Neural progenitor cell (in vitro differentiated cells): ENCODE measurements at regions not wholly inside any gene's neighbourhood (a gene's known extent, or its start where the extent isn't known, plus 50 kb on each side); places are given as distances from the start of the nearest gene placed in this dataset.

ENCODE experiments used
- DNase-seq: peaks from one replicate; pipeline ENCODE4 v3.0.0-alpha.2; 2016; ENCODE audit warnings: low spot score
- H2AFZ ChIP-seq: fragments of 200-600 bp; sonication (generic); replicated peaks from 2 replicates; pipeline ENCODE4 v1.6.1; 2016; ENCODE audit warnings: antibody characterized with exemption
- H3F3A ChIP-seq: fragments of 200-600 bp; sonication (generic); 2 replicates; pipeline ENCODE4 v1.6.1; 2016; ENCODE audit warnings: antibody characterized with exemption, low read depth
- H3K27ac ChIP-seq: fragments of 200-600 bp; sonication (generic); 2 replicates; pipeline ENCODE4 v1.5.1; 2016; ENCODE audit warnings: mild to moderate bottlenecking
- H3K27me3 ChIP-seq: fragments of 200-600 bp; sonication (generic); 2 replicates; pipeline ENCODE4 v1.6.1; 2016; ENCODE audit warnings: mild to moderate bottlenecking, moderate library complexity
- H3K36me3 ChIP-seq: fragments of 200-600 bp; sonication (generic); 2 replicates; pipeline ENCODE4 v1.5.1; 2016
- H3K4me1 ChIP-seq: fragments of 200-600 bp; sonication (generic); 2 replicates; pipeline ENCODE4 v1.6.1; 2016; ENCODE audit warnings: mixed run types
- H3K4me2 ChIP-seq: fragments of 200-600 bp; sonication (generic); 2 replicates; pipeline ENCODE4 v1.6.1; 2016
- H3K4me3 ChIP-seq: fragments of 200-600 bp; sonication (generic); 2 replicates; pipeline ENCODE4 v1.5.1; 2016
- H3K79me2 ChIP-seq: fragments of 200-600 bp; sonication (generic); 2 replicates; pipeline ENCODE4 v1.6.1; 2016; ENCODE audit warnings: low read depth
- H3K9ac ChIP-seq: fragments of 200-600 bp; sonication (generic); 2 replicates; pipeline ENCODE4 v1.6.1; 2016
- H3K9me3 ChIP-seq: fragments of 200-600 bp; sonication (generic); 2 replicates; pipeline ENCODE4 v1.5.1; 2016; ENCODE audit warnings: low read depth
- H4K20me1 ChIP-seq: fragments of 200-600 bp; sonication (generic); 2 replicates; pipeline ENCODE4 v1.6.1; 2016; ENCODE audit warnings: low read depth
- H3K27ac Mint-ChIP-seq: 3 replicates; pipeline ENCODE4 v1.8.0; 2021; ENCODE audit warnings: mixed read lengths
- H3K27me3 Mint-ChIP-seq: 2 replicates; pipeline ENCODE4 v1.8.0; 2022; ENCODE audit warnings: low read depth, mild to moderate bottlenecking, inconsistent platforms, moderate library complexity, mixed read lengths; ENCODE audit not compliant: insufficient read depth
- H3K36me3 Mint-ChIP-seq: 3 replicates; pipeline ENCODE4 v1.8.0; 2021; ENCODE audit warnings: mixed read lengths
- H3K4me1 Mint-ChIP-seq: 3 replicates; pipeline ENCODE4 v1.8.0; 2021; ENCODE audit warnings: mixed read lengths
- H3K4me3 Mint-ChIP-seq: 3 replicates; pipeline ENCODE4 v1.8.0; 2021; ENCODE audit warnings: mild to moderate bottlenecking, moderate library complexity, mixed read lengths
- H3K9me3 Mint-ChIP-seq: 3 replicates; pipeline ENCODE4 v1.8.0; 2020; ENCODE audit warnings: mixed read lengths
- EZH2 ChIP-seq: fragments of 200-600 bp; sonication (generic); IDR thresholded peaks from 2 replicates; pipeline ENCODE4 v1.6.1; 2017; ENCODE audit warnings: antibody characterized with exemption, mild to moderate bottlenecking, moderate library complexity
- EZH2phosphoT487 ChIP-seq: fragments of 200-600 bp; sonication (generic); IDR thresholded peaks from 2 replicates; pipeline ENCODE4 v1.6.1; 2017; ENCODE audit warnings: antibody characterized with exemption
- TF ChIP-seq, protein P1 (sequence below): fragments of 200-600 bp; sonication (generic); IDR thresholded peaks from 2 replicates; pipeline ENCODE4 v1.5.1; 2017; ENCODE audit warnings: antibody characterized with exemption, mild to moderate bottlenecking

DNA sequence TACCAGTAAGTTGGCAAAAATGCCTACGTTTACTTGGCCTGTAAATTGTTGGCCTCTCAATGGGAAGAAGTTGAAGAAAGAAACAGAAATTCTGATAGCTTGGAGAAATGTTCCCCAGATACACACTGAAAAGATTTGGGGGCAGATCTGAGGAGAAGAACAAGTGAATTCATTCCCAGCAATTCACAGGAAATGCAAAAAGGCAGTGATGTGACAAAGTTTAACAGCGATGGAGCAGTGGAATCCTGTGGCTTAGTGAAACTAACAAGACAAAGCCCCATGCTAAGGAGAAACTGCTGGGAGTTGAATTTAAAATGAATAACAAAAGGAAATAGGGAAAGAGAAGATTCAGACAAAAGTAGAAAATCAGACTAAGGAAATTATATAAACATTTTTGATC, 213.2 kb upstream of the EDIL3 start:
- Mint-ChIP-seq H3K9me3 (no peaks in the 10 kb centered on the region), H3K4me3 (no peak overlapping the region), H3K27me3 (no peaks in the 10 kb centered on the region), H3K4me1 (peaks cover 2% of the 10 kb centered on the region), H3K36me3 (no peaks in the 10 kb centered on the region), H3K27ac (no peak overlapping the region)
- Histone ChIP-seq H3K79me2 (no peaks in the 10 kb centered on the region), H3F3A (no peaks in the 10 kb centered on the region), H2AFZ (peak overlapping the region; percentile 94), H3K36me3 (no peaks in the 10 kb centered on the region), H3K4me2 (no peak overlapping the region), H3K4me3 (no peak overlapping the region), H3K27ac (peak overlapping the region; percentile 65), H3K4me1 (no peaks in the 10 kb centered on the region), H3K9me3 (no peaks in the 10 kb centered on the region), H3K9ac (no peak overlapping the region), H4K20me1 (no peaks in the 10 kb centered on the region), H3K27me3 (no peaks in the 10 kb centered on the region)
- TF ChIP-seq EZH2phosphoT487 (no peak), EZH2 (no peak)
- TF ChIP-seq, protein P1, sequence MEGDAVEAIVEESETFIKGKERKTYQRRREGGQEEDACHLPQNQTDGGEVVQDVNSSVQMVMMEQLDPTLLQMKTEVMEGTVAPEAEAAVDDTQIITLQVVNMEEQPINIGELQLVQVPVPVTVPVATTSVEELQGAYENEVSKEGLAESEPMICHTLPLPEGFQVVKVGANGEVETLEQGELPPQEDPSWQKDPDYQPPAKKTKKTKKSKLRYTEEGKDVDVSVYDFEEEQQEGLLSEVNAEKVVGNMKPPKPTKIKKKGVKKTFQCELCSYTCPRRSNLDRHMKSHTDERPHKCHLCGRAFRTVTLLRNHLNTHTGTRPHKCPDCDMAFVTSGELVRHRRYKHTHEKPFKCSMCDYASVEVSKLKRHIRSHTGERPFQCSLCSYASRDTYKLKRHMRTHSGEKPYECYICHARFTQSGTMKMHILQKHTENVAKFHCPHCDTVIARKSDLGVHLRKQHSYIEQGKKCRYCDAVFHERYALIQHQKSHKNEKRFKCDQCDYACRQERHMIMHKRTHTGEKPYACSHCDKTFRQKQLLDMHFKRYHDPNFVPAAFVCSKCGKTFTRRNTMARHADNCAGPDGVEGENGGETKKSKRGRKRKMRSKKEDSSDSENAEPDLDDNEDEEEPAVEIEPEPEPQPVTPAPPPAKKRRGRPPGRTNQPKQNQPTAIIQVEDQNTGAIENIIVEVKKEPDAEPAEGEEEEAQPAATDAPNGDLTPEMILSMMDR, result no peak
- no peak for DNase-seq

- H3K27ac ChIP-seq, result no peak overlapping the region
- H3K4me1 Mint-ChIP-seq, result no peaks in the 10 kb centered on the region
- no peaks in the 10 kb centered on the region for H4K20me1 ChIP-seq
- H3K4me3 ChIP-seq, result no peak overlapping the region
- no peaks in the 10 kb centered on the region for H3K9me3 ChIP-seq
- no peaks in the 10 kb centered on the region for H3F3A ChIP-seq
- no peaks in the 10 kb centered on the region for H3K27me3 Mint-ChIP-seq
- H3K4me3 Mint-ChIP-seq, result no peak overlapping the region
- no peaks in the 10 kb centered on the region for H3K36me3 ChIP-seq
- H3K4me2 ChIP-seq, result no peak overlapping the region
- H3K9me3 Mint-ChIP-seq, result no peaks in the 10 kb centered on the region
- no peaks in the 10 kb centered on the region for H3K79me2 ChIP-seq
- no peaks in the 10 kb centered on the region for H3K36me3 Mint-ChIP-seq
- H3K4me1 ChIP-seq, result no peaks in the 10 kb centered on the region
- no peak for DNase-seq
- no peaks in the 10 kb centered on the region for H3K27me3 ChIP-seq
- no peak overlapping the region for H3K9ac ChIP-seq
- no peak overlapping the region for H2AFZ ChIP-seq
- TF ChIP-seq, protein P1, result no peak
- no peak for TF ChIP-seq EZH2phosphoT487
- no peak for TF ChIP-seq EZH2
- no peak overlapping the region for H3K27ac Mint-ChIP-seq
Measured at GRCh38 chr5:84590629-84591028, 205.9 kb upstream of the EDIL3 start.

- Histone ChIP-seq H3K27ac (no peak overlapping the region), H3K4me1 (no peaks in the 10 kb centered on the region), H3K4me3 (no peak overlapping the region), H3K27me3 (no peaks in the 10 kb centered on the region), H3K36me3 (no peaks in the 10 kb centered on the region), H3K4me2 (no peak overlapping the region), H3K9ac (no peak overlapping the region), H3K9me3 (no peaks in the 10 kb centered on the region), H2AFZ (no peak overlapping the region), H3F3A (no peaks in the 10 kb centered on the region), H4K20me1 (no peaks in the 10 kb centered on the region), H3K79me2 (no peaks in the 10 kb centered on the region)
- H3K36me3 Mint-ChIP-seq, result no peaks in the 10 kb centered on the region
- TF ChIP-seq EZH2phosphoT487, result no peak
- no peak for TF ChIP-seq EZH2
- TF ChIP-seq, protein P1, result no peak
- H3K9me3 Mint-ChIP-seq, result no peaks in the 10 kb centered on the region
- no peak overlapping the region for H3K27ac Mint-ChIP-seq
- DNase-seq, result no peak
- H3K4me1 Mint-ChIP-seq, result no peaks in the 10 kb centered on the region
- H3K27me3 Mint-ChIP-seq, result no peaks in the 10 kb centered on the region
- no peak overlapping the region for H3K4me3 Mint-ChIP-seq
Measured at GRCh38 chr5:84589926-84590325, 205.2 kb upstream of the EDIL3 start.

GRCh38 chr5:84585218-84585617, 200.5 kb upstream of the EDIL3 start:
- no peak overlapping the region for H3K9ac ChIP-seq
- no peaks in the 10 kb centered on the region for H3K27me3 Mint-ChIP-seq
- no peak overlapping the region for H2AFZ ChIP-seq
- H3K4me2 ChIP-seq, result no peak overlapping the region
- H3K9me3 ChIP-seq, result no peaks in the 10 kb centered on the region
- no peaks in the 10 kb centered on the region for H3K4me1 Mint-ChIP-seq
- H3K36me3 Mint-ChIP-seq, result no peaks in the 10 kb centered on the region
- H3K4me3 ChIP-seq, result no peak overlapping the region
- TF ChIP-seq EZH2phosphoT487, result no peak
- no peak for TF ChIP-seq EZH2
- TF ChIP-seq, protein P1, result no peak
- H3K27ac Mint-ChIP-seq, result no peak overlapping the region
- H3K4me3 Mint-ChIP-seq, result no peak overlapping the region
- no peak for DNase-seq
- no peaks in the 10 kb centered on the region for H3K4me1 ChIP-seq
- H3K79me2 ChIP-seq, result no peaks in the 10 kb centered on the region
- H3K27ac ChIP-seq, result no peak overlapping the region
- no peaks in the 10 kb centered on the region for H3F3A ChIP-seq
- H3K36me3 ChIP-seq, result no peaks in the 10 kb centered on the region
- no peaks in the 10 kb centered on the region for H3K27me3 ChIP-seq
- H3K9me3 Mint-ChIP-seq, result no peaks in the 10 kb centered on the region
- no peaks in the 10 kb centered on the region for H4K20me1 ChIP-seq
